UCSD-AML1 (cell line): ENCODE measurements at regions not wholly inside any gene's neighbourhood (a gene's known extent, or its start where the extent isn't known, plus 50 kb on each side); places are given as distances from the start of the nearest gene placed in this dataset.

Source experiments
- DNase-seq: peaks from one replicate; lab custom pipeline; 2025; ENCODE audit not compliant: unreplicated experiment; lab: John Stamatoyannopoulos, UW

DNA sequence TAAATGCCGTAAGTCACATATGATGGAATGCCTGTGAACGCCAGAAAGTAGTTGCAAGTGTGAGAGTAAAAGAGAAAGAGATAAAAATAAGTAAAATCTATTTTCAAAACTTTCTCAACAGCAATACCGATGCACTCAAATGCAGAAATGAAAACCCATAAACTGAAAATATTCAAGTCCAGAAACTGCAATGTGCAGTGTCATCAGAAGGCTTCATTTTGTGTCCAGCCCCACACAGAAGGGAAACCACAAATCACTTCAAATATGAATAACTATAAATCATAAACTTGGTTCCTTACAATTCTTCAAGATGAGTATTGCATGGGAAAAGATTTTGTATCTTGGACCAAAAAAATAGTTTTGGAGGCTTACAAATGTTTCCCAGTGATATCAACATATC, 375.2 kb upstream of the ANO5 start:
- DNase-seq: no peak

- no peak for DNase-seq
Measured at GRCh38 chr11:21820176-21820575, 372.7 kb upstream of the ANO5 start.

DNA sequence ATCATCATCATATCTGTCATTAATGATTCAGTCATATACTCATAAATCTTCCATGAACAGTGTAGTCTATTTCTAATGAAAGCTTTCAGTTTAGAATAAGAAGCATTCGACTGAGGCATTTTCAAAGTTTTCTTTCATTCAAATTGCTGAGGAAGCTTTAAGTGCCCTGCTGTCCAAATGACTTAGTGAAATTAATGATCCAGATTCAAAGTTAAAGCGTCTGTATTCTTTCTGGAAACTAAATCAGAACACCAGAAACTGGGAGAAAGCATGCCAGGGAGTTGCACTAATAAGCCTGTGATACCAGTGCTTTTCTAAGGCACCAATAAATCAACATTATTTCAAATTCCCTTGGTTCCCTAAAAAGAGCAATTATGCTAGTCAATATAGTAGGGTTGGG, 367.8 kb upstream of the ANO5 start:
- DNase-seq: no peak

GRCh38 chr11:21838427-21838826, 354.5 kb upstream of the ANO5 start:
- DNase-seq: no peak

DNA sequence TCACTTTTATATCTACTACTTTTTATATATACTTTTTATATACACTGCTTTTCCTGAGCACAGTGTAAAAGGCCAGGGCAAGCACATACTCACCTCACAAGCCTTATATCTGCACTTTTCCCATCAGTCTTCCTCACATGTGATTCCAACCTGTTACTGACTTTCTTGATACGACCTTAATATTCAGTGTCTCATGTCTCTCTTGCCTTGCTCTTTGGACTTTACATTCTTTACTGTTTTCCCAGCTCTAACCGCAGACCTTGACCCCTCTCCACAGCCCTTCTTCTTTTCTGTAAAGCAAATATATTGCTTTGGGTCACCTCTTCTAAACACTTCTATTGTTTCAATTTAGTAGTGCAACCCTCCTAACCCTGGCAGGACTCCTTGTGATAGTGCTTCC, 353.1 kb upstream of the ANO5 start:
- no peak for DNase-seq

- DNase-seq: no peak
Measured at GRCh38 chr11:21861314-21861713, 331.6 kb upstream of the ANO5 start.

GRCh38 chr11:21865541-21865940, 327.3 kb upstream of the ANO5 start:
- DNase-seq: no peak

- no peak for DNase-seq
Measured at GRCh38 chr11:21866781-21867180, 326.1 kb upstream of the ANO5 start.

DNA sequence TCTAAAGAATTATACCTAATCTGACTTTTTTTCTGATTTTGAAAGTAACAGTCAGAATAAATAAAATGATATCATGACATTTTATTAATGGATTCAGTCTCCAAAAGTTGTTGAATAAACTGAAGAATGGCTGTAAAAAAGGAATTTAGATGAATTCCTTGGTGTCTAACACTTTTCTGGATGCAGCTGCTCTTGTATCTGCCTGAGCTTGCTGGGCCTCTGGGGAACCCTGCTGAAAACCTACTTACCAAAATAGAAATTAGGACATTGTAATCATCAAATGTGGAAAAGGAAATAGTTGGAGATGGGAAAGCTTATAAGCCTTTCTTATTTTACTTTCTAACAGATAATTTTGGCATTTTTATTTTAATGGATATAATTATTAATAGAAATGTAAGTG, 315.7 kb upstream of the ANO5 start:
- no peak for DNase-seq

GRCh38 chr11:21883354-21883753, 309.5 kb upstream of the ANO5 start:
- no peak for DNase-seq

DNA sequence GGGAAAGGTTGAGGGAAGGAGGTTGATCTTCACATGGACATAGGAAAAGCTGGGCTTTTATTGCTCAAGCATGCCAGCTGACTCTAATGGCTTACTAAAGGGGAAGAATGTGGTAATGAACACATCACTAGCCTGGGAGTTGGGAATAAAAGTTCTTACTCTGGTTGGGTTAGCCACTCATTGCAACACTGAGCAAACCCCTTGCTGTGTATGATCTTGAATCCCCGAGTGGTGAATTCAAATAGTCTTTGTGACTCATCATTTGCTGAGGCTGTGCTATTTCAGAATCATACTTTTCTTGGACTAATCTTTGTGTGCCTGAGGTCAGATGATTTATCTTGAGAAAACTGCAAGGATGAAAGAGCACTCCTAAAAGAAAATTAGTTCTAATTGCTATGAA, 304.1 kb upstream of the ANO5 start:
- DNase-seq: no peak

- DNase-seq: no peak
Measured at GRCh38 chr11:21892736-21893564, 299.9 kb upstream of the ANO5 start.

DNA sequence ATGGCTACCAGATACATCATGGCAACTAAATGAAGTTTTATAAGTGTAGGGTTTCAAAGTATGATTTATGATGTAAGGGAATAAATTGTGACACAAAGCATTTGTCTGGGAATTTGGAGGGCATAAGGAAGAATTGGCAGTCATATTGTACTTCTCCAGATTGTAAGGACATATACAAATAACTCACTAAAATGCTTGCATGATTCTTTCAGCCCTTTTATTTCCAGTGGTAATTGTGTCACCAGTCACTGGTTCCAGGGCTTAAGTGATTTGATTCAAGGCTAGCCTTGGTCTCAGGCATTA, 299.4 kb upstream of the ANO5 start:
- no peak for DNase-seq

DNA sequence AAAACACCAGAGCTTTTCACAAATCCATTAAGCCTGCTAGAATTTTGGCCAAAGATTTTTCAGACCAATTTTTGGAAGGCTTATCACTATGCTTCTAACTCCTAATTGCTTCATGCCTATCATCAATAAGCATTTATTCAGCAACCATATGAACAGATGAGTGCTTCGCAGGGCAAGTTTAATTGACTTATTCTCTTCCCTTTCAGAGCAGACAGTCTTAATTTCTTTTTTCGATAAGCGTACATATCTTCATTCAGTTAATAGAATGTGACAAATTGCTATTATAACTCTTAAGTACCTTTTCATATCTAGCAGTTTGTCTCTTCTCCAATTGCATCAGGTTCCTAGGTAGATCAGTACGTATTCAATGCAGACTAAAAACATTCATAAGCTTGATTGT, 298.4 kb upstream of the ANO5 start:
- no peak for DNase-seq

GRCh38 chr11:21895686-21896085, 297.2 kb upstream of the ANO5 start:
- DNase-seq: no peak

- DNase-seq: no peak
Measured at GRCh38 chr11:21896216-21896615, 296.7 kb upstream of the ANO5 start.

DNA sequence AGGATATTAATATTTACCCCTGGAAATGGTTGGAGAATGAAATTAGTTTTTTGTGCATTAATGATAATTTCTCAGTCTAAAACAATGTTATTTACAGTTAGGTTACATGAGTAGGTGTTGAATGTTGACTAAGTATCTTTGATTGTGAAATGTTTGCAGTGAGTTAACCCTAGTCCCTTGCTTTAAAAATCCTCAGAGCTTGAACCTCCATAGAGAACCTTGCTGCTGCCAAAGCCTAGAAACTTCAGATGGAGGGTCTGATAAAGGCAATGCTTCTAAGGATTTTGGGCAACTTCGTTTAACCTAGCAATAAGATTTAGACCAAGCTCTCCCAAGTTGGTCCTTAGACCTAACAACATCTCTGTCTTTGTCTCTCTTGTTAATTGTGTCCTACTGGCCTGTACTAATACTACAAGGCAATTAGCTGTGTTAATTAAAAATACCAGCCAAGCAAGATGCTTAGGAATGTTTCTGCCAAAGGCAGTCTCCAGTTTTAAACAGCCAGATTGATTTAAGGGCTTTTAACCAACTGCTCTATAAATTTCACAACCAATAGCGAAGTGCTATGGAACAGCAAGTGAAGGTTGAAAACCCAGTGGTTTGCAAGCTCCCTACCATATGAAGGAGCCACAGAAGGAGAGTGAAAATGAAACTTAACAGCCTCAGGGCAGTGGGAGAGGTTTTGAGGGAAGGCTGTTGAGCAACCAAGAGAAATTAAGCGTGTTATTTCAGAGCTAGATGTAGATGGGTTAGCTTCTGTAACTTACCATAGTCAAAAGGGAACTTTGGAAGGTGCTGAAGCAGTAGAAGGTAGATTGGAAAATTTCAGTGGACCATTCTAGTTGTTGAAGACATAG, 295.9 kb upstream of the ANO5 start:
- DNase-seq: no peak

DNA sequence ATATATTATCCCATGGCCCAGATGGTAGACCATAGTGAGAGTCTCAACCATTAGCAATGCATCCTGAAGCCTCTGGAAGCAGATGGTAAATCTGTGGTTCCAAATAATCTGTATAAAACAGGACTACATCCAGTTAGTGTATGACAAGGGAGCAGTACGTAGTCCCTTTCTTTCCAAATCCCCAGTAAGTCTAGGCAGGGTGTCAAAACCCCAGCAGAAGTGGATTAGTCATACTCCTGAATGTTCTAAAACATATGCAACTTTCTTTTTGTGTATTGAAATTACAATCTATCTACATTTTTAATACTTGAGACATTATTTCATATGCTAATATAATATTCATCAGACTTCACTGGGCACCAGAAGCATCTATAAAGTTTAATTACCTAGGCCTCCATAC, 295.1 kb upstream of the ANO5 start:
- no peak for DNase-seq

GRCh38 chr11:21908211-21908610, 284.7 kb upstream of the ANO5 start:
- DNase-seq: no peak

DNA sequence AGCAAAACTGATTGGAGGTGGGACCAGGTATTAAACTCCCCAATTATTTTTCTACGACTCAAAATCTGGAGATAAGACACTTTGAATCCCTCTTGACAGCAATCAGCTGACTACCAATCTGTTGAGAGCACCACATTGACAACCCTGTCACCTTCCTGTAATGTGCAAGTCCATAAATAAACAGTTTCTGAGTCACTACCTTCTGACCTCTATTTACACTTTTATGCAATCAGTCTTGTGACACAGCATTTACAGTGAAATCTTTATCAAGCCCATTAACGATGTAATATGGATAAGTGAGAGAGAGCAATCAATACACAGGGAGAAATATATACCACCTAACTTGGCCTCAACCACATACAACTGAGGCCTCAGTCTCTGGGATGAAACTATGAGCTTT, 283.7 kb upstream of the ANO5 start:
- DNase-seq: no peak

DNA sequence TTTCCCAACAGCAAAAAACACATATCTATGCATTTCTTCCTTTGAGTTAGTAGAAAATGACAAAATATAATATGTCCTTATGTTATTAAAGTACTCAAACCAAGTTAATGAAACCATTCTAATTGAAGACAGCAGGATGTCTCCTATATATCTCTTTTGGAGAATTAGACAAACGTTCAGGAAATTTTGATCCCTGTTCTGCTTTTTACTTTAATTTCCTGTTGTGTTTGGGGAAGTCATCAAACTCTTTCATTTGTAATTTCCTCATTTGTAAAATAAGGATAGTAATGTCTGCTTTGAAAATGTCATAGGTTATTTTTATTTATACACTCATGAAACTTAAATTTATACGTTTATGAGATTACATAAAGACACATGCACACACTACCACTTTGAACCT, 281.8 kb upstream of the ANO5 start:
- no peak for DNase-seq

- DNase-seq: no peak
Measured at GRCh38 chr11:21912285-21912684, 280.6 kb upstream of the ANO5 start.

DNA sequence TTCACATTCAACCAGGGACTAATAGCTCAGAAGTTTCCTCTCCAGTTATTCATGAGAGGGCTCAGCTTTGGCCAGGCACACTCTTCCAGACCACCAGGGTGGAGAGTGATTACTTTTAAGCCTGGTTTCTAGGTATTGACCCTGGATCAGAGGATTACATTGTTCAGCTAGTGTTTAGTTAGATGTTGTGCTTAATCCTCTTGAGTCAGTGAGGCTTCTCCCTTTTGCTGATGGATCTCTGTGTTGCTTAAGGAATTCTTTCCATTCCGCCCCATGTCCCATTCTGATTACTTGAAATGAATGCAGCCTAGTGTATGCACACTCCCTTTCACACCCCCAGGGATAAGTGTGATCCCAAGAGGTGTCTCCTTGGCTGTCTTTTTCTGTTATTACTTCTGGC, 271.7 kb upstream of the ANO5 start:
- no peak for DNase-seq
